ENCODE measurements at regions not wholly inside any gene's neighbourhood (a gene's known extent, or its start where the extent isn't known, plus 50 kb on each side); places are given as distances from the start of the nearest gene placed in this dataset.

GRCh38 chr14:53640695-53641094 lies 315.9 kb downstream of the BMP4 start:
- no peak overlapping the region for H3K4me2 ChIP-seq (ENCODE audit: low read length)
- no peak overlapping the region for H3K4me3 ChIP-seq (ENCODE audit: low read depth, low read length, poor library complexity, severe bottlenecking)
- H3K27me3 ChIP-seq (ENCODE audit: insufficient read depth, low read length): no peaks in the 10 kb centered on the region
- no peaks in the 10 kb centered on the region for H3K79me2 ChIP-seq (ENCODE audit: insufficient read depth, low read length)
- H4K20me1 ChIP-seq (ENCODE audit: insufficient read depth, low read length): no peaks in the 10 kb centered on the region
- TF ChIP-seq EZH2 (IDR thresholded peaks at IDR 0.05; ENCODE audit: borderline replicate concordance, low read length) (no peak), CTCF (IDR thresholded peaks at IDR 0.05; ENCODE audit: low read length) (no peak)
- H3K27ac ChIP-seq (ENCODE audit: low read depth, low read length, poor library complexity, severe bottlenecking): no peak overlapping the region
- no peaks in the 10 kb centered on the region for H3K4me1 ChIP-seq (ENCODE audit: insufficient read depth, low read length, severe bottlenecking)
- H3K9ac ChIP-seq (ENCODE audit: low read length): no peak overlapping the region
- no peaks in the 10 kb centered on the region for H3F3A ChIP-seq (ENCODE audit: insufficient read depth, low read length)
- no peaks in the 10 kb centered on the region for H3K36me3 ChIP-seq (ENCODE audit: insufficient read depth, low read length)
- no peak overlapping the region for H2AFZ ChIP-seq (ENCODE audit: low read length)
- H3K9me2 ChIP-seq (ENCODE audit: low read depth, low read length): no peaks in the 10 kb centered on the region
- H3K9me3 ChIP-seq (ENCODE audit: low read length): no peaks in the 10 kb centered on the region

GRCh38 chr14:53638966-53639365 lies 317.7 kb downstream of the BMP4 start:
- Histone ChIP-seq H3K4me1 (ENCODE audit: insufficient read depth, low read length, severe bottlenecking) (no peaks in the 10 kb centered on the region), H3K9ac (ENCODE audit: low read length) (no peak overlapping the region), H3K9me3 (ENCODE audit: low read length) (no peaks in the 10 kb centered on the region), H3K4me3 (ENCODE audit: low read depth, low read length, poor library complexity, severe bottlenecking) (no peak overlapping the region), H2AFZ (ENCODE audit: low read length) (no peak overlapping the region), H3K79me2 (ENCODE audit: insufficient read depth, low read length) (no peaks in the 10 kb centered on the region), H3F3A (ENCODE audit: insufficient read depth, low read length) (no peaks in the 10 kb centered on the region), H3K9me2 (ENCODE audit: low read depth, low read length) (no peaks in the 10 kb centered on the region), H3K27me3 (ENCODE audit: insufficient read depth, low read length) (no peaks in the 10 kb centered on the region), H3K27ac (ENCODE audit: low read depth, low read length, poor library complexity, severe bottlenecking) (no peak overlapping the region), H3K36me3 (ENCODE audit: insufficient read depth, low read length) (no peaks in the 10 kb centered on the region), H4K20me1 (ENCODE audit: insufficient read depth, low read length) (no peaks in the 10 kb centered on the region), H3K4me2 (ENCODE audit: low read length) (no peak overlapping the region)
- TF ChIP-seq CTCF (IDR thresholded peaks at IDR 0.05; ENCODE audit: low read length) (no peak), EZH2 (IDR thresholded peaks at IDR 0.05; ENCODE audit: borderline replicate concordance, low read length) (no peak)

GRCh38 chr14:53634793-53635192 lies 321.8 kb downstream of the BMP4 start:
- no peak overlapping the region for H3K27ac ChIP-seq (ENCODE audit: low read depth, low read length, poor library complexity, severe bottlenecking)
- TF ChIP-seq CTCF (IDR thresholded peaks at IDR 0.05; ENCODE audit: low read length) (no peak), EZH2 (IDR thresholded peaks at IDR 0.05; ENCODE audit: borderline replicate concordance, low read length) (no peak)
- H3K9ac ChIP-seq (ENCODE audit: low read length): no peak overlapping the region
- H3K4me1 ChIP-seq (ENCODE audit: insufficient read depth, low read length, severe bottlenecking): no peaks in the 10 kb centered on the region
- no peak overlapping the region for H3K4me2 ChIP-seq (ENCODE audit: low read length)
- H3K4me3 ChIP-seq (ENCODE audit: low read depth, low read length, poor library complexity, severe bottlenecking): no peak overlapping the region
- no peaks in the 10 kb centered on the region for H3K36me3 ChIP-seq (ENCODE audit: insufficient read depth, low read length)
- H3K79me2 ChIP-seq (ENCODE audit: insufficient read depth, low read length): no peaks in the 10 kb centered on the region
- H2AFZ ChIP-seq (ENCODE audit: low read length): no peak overlapping the region
- H4K20me1 ChIP-seq (ENCODE audit: insufficient read depth, low read length): no peaks in the 10 kb centered on the region
- no peaks in the 10 kb centered on the region for H3K27me3 ChIP-seq (ENCODE audit: insufficient read depth, low read length)
- H3F3A ChIP-seq (ENCODE audit: insufficient read depth, low read length): no peaks in the 10 kb centered on the region
- H3K9me3 ChIP-seq (ENCODE audit: low read length): no peaks in the 10 kb centered on the region
- H3K9me2 ChIP-seq (ENCODE audit: low read depth, low read length): no peaks in the 10 kb centered on the region
